ENCODE measurements at regions not wholly inside any gene's neighbourhood (a gene's known extent, or its start where the extent isn't known, plus 50 kb on each side); places are given as distances from the start of the nearest gene placed in this dataset.

DNA sequence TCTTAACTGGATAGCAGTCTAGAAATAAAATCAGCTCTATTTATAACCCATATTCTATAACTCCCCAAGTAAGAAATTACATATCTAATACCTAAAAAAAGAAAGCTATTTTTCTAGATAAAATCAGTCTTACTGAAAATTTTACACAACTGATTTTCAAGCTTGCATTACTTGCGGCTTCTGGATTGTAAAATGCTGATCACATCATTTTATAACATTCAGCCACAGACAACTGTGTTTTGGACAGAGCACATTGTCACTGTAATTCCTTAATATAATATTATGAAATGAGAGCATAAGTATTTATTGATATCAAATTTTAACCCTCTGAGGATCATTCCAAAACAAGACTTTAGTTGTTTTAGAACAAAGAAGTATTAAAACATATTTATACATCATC lies 78.5 kb upstream of the ARID2 start:
- no peaks in the 10 kb centered on the region for H3K4me1 Mint-ChIP-seq (ENCODE audit: insufficient read depth, unreplicated experiment)
- H3K4me3 Mint-ChIP-seq (ENCODE audit: unreplicated experiment) = no peak overlapping the region
- ChIA-PET POLR2A (interaction anchor here (0.9 to 1.3 kb wide), 3 partner anchors 9 to 75 kb away, joined by 3 to 4 read pairs (median 4); no protein-coding TSS in a partner anchor), CTCF (no interaction called here)
- H3K27ac Mint-ChIP-seq (ENCODE audit: low read depth, unreplicated experiment) = no peak overlapping the region
- H3K27me3 Mint-ChIP-seq (ENCODE audit: insufficient read depth, unreplicated experiment) = no peaks in the 10 kb centered on the region
- BruUV-seq (replicated peaks) = no TSS peak
- DNase-seq (ENCODE audit: unreplicated experiment) = no peak
- intact Hi-C loops (cut with micrococcal nuclease) = no loop called here
- TF ChIP-seq, protein P1, sequence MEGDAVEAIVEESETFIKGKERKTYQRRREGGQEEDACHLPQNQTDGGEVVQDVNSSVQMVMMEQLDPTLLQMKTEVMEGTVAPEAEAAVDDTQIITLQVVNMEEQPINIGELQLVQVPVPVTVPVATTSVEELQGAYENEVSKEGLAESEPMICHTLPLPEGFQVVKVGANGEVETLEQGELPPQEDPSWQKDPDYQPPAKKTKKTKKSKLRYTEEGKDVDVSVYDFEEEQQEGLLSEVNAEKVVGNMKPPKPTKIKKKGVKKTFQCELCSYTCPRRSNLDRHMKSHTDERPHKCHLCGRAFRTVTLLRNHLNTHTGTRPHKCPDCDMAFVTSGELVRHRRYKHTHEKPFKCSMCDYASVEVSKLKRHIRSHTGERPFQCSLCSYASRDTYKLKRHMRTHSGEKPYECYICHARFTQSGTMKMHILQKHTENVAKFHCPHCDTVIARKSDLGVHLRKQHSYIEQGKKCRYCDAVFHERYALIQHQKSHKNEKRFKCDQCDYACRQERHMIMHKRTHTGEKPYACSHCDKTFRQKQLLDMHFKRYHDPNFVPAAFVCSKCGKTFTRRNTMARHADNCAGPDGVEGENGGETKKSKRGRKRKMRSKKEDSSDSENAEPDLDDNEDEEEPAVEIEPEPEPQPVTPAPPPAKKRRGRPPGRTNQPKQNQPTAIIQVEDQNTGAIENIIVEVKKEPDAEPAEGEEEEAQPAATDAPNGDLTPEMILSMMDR (IDR thresholded peaks at IDR 0.05; ENCODE audit: unreplicated experiment) = no peak
- no peaks in the 10 kb centered on the region for H3K9me3 Mint-ChIP-seq (ENCODE audit: unreplicated experiment)
- no peaks in the 10 kb centered on the region for H3K36me3 Mint-ChIP-seq (ENCODE audit: insufficient read depth, unreplicated experiment)

DNA sequence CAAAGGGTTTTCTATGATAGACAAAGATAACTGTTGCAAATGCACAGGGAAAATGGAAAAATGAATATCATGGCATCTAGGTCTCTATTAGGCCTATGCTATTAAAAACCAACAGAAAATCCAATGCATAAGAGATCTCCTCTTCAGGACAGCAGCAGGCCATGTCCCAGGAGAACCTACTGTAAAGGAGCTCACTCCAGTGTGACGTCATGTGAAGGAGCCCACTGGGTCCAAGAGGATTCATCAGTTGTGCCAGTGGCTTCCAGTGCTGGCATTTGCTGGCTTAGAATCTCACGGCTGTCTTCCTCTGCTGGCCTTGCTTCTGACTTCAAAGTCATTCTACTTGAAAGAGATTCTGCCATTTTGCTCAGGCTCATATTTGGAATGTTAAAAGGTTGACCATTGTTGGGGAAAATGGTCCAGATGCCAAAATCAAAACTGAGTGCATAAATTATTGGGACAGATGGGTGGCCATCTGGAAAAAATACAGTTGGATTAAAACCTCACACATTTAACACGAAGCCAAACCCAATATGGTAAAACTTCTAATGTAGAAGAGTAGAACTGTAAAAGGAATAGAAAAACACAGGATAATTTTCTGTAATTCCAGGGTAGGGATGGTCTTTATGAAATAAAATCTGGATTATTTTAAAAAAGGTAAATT lies 75.4 kb upstream of the ARID2 start:
- no peaks in the 10 kb centered on the region for H3K9me3 Mint-ChIP-seq (ENCODE audit: unreplicated experiment)
- ChIA-PET CTCF (interaction anchor here (0.6 to 1.0 kb wide), 2 partner anchors 111 to 618 kb away, joined by 3 to 4 read pairs; no protein-coding TSS in a partner anchor), POLR2A (no interaction called here)
- no peak overlapping the region for H3K4me3 Mint-ChIP-seq (ENCODE audit: unreplicated experiment)
- TF ChIP-seq, protein P1 (IDR thresholded peaks at IDR 0.05; ENCODE audit: unreplicated experiment) = no peak
- no peak for DNase-seq (ENCODE audit: unreplicated experiment)
- intact Hi-C loops (cut with micrococcal nuclease) = no loop called here
- H3K4me1 Mint-ChIP-seq (ENCODE audit: insufficient read depth, unreplicated experiment) = no peaks in the 10 kb centered on the region
- no peaks in the 10 kb centered on the region for H3K27me3 Mint-ChIP-seq (ENCODE audit: insufficient read depth, unreplicated experiment)
- no peaks in the 10 kb centered on the region for H3K36me3 Mint-ChIP-seq (ENCODE audit: insufficient read depth, unreplicated experiment)
- BruUV-seq (replicated peaks) = no TSS peak
- H3K27ac Mint-ChIP-seq (ENCODE audit: low read depth, unreplicated experiment) = no peak overlapping the region

DNA sequence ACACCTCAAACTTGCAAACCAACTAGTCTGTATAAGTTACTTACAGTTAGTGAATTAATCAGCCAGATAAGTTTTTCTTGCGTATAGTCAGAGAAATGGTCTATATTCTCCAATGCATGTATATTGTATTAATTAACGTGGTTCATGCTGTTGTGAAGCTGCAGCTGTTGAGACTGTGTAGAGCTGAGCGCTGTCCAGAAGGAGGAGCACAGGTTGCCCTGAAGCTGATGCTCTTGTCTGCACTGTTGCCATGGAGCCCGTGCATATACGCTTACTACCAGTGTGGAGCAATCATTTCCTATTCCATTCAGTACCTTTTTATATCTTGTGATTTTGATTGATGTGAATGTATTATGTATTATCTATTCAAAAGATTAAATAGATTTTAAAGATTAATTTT lies 74.3 kb upstream of the ARID2 start:
- Mint-ChIP-seq H3K27ac (ENCODE audit: low read depth, unreplicated experiment) (no peak overlapping the region), H3K36me3 (ENCODE audit: insufficient read depth, unreplicated experiment) (no peaks in the 10 kb centered on the region), H3K9me3 (ENCODE audit: unreplicated experiment) (no peaks in the 10 kb centered on the region), H3K27me3 (ENCODE audit: insufficient read depth, unreplicated experiment) (no peaks in the 10 kb centered on the region), H3K4me3 (ENCODE audit: unreplicated experiment) (no peak overlapping the region), H3K4me1 (ENCODE audit: insufficient read depth, unreplicated experiment) (peaks cover 5% of the 10 kb centered on the region)
- no TSS peak for BruUV-seq (replicated peaks)
- POLR2A ChIA-PET = no interaction called here
- intact Hi-C loops (cut with micrococcal nuclease) = loop anchor here (1.0 kb wide), 1 partner anchor 72 kb away; no protein-coding TSS in a partner anchor
- TF ChIP-seq, protein P1 (IDR thresholded peaks at IDR 0.05; ENCODE audit: unreplicated experiment) = no peak
- CTCF ChIA-PET = interaction anchor here (0.6 to 1.0 kb wide), 3 partner anchors 48 to 112 kb away, joined by 3 to 7 read pairs (median 4); no protein-coding TSS in a partner anchor
- peak; percentile 62 for DNase-seq (ENCODE audit: unreplicated experiment)

DNA sequence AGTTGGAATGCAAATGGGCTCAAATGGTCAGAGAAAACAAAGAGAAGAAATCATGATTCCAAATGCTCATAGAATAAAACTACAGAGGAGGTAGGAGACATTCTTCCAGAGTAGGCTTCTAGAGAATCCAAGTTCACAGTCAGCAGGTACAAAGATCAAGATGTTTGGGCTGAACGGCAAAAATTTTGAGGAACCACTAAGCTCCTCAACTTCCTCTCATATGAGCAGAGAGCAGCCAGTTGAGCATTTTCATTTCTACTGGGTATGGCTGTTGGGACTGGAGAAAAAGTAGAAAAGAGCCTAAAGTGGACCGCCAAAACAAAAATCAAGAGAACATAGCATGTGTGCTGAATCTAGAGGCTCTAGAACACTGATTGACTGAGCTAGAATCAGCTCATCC lies 73.8 kb upstream of the ARID2 start:
- no peak for DNase-seq (ENCODE audit: unreplicated experiment)
- Mint-ChIP-seq H3K27me3 (ENCODE audit: insufficient read depth, unreplicated experiment) (no peaks in the 10 kb centered on the region), H3K27ac (ENCODE audit: low read depth, unreplicated experiment) (no peak overlapping the region), H3K4me1 (ENCODE audit: insufficient read depth, unreplicated experiment) (peaks cover 11% of the 10 kb centered on the region), H3K9me3 (ENCODE audit: unreplicated experiment) (no peaks in the 10 kb centered on the region), H3K4me3 (ENCODE audit: unreplicated experiment) (no peak overlapping the region), H3K36me3 (ENCODE audit: insufficient read depth, unreplicated experiment) (no peaks in the 10 kb centered on the region)
- TF ChIP-seq, protein P1 (IDR thresholded peaks at IDR 0.05; ENCODE audit: unreplicated experiment) = no peak
- CTCF ChIA-PET = interaction anchor here (0.6 to 1.5 kb wide), 3 partner anchors 14 to 74 kb away, joined by 4 to 7 read pairs (median 4); no protein-coding TSS in a partner anchor
- POLR2A ChIA-PET = no interaction called here
- intact Hi-C loops (cut with micrococcal nuclease) = loop anchor here (1.0 kb wide), 1 partner anchor 72 kb away; no protein-coding TSS in a partner anchor
- no TSS peak for BruUV-seq (replicated peaks)

Measured in MCF 10A (cell line).